Thyroid gland (tissue), 4 donors: ENCODE measurements at regions not wholly inside any gene's neighbourhood (a gene's known extent, or its start where the extent isn't known, plus 50 kb on each side); places are given as distances from the start of the nearest gene placed in this dataset.

Experiments used
- DNase-seq, 2 donors: peaks; one replicate each; pipeline ENCODE4 v3.0.0-alpha.2; 2019
- H3K27ac ChIP-seq, 3 donors: fragments of 200-600 bp; sonication (generic); 1 replicate in 2 of 3; 2 replicates in 1 of 3; pipeline ENCODE4 v1.5.1; 2016 to 2019; ENCODE audit warnings: mild to moderate bottlenecking in 1 of 3, moderate library complexity in 1 of 3
- H3K27me3 ChIP-seq: fragments of 200-600 bp; sonication (generic); one replicate; pipeline ENCODE4 v1.5.1; 2019
- H3K36me3 ChIP-seq, 2 donors: fragments of 200-600 bp; sonication (generic); one replicate each; pipeline ENCODE4 v1.5.1; 2016 to 2019
- H3K4me1 ChIP-seq, 2 donors: fragments of 200-600 bp; sonication (generic); one replicate each; pipeline ENCODE4 v1.5.1; 2017 to 2019
- H3K4me3 ChIP-seq, 3 donors: fragments of 200-600 bp; sonication (generic); replicated peaks in 1 of 3; 1 replicate in 2 of 3; 2 replicates in 1 of 3; pipeline ENCODE4 v1.5.1; 2016; ENCODE audit warnings: mild to moderate bottlenecking in 1 of 3
- H3K9me3 ChIP-seq: fragments of 200-600 bp; sonication (generic); one replicate; pipeline ENCODE4 v1.5.1; 2017
- POLR2A ChIP-seq, 2 donors: fragments of 450-650 bp; IDR thresholded peaks; one replicate each; pipeline ENCODE4 v1.6.1; 2017; ENCODE audit warnings: antibody characterized with exemption in 2 of 2, mild to moderate bottlenecking in 2 of 2, moderate library complexity in 1 of 2
- WGBS, 2 donors: methylation state at CpG; one replicate each; pipeline ENCODE4 v1.1.5; 2017; 5-methylcytosine and 5-hydroxymethylcytosine counted together
- intact Hi-C: fragments of 100-400 bp; cut with DNase I; formaldehyde crosslinking; loops from one replicate; pipeline ENCODE4 v1.15.1; 2023
- TF ChIP-seq, protein P1 (sequence below), 6 experiments: fragments of 200-600 bp in 3 of 6; fragments of 450-650 bp in 3 of 6; sonication (generic) in 3 of 6; IDR thresholded peaks; one replicate each; pipeline ENCODE4 v1.5.1; 2016 to 2019; ENCODE audit warnings: antibody characterized with exemption in 6 of 6, mild to moderate bottlenecking in 2 of 6, inconsistent platforms in 1 of 6, moderate library complexity in 1 of 6

DNA sequence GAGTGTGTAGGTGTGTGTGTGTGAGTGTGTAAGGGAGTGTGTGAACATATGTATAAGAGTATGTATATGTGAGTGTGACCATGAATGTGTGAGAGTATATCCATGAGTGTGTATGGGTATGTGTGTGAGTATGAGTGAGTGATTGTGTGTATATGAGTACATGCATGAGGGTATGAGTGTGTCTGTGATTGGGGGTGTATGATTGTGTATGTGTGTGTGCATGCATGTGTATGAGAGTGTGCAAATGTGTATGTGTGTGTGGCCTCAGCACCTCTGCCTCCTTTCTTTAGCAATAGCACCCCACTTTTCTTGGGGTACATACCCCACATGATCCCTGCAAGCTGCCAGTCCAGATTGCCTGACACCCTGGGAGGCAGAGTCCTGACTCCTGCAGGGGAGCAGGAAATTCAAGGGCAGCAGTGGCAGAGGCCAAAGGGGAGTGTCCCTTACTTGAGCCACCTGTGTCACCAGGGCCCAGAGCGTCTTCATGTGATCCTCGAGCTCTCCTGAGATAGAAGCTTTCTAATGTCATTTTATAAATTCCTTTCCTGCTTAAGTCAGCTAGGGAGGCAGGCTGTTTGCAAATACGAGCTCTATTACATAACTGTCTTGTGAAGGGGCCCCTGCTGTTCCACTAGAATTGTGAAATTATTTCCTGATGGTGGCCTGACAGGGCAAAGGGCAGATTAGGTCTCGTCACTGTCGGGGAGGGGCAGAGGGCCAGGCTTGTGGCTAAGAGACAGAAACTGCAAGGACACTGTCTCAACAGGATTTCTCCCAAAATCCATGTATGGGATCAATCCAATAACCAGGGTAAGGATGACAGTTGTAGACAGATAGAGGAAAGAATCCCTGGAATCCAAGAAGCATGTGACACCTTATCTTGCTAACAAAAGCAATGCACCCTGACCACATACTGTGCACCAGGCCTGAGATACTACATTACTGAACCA is 389.1 kb downstream of the GADD45G start:
- intact Hi-C loops = no loop called here
- 38 to 83% methylated on average over 3 to 5 of the region's 5 CpGs for WGBS, 2 donors
- TF ChIP-seq, protein P1, sequence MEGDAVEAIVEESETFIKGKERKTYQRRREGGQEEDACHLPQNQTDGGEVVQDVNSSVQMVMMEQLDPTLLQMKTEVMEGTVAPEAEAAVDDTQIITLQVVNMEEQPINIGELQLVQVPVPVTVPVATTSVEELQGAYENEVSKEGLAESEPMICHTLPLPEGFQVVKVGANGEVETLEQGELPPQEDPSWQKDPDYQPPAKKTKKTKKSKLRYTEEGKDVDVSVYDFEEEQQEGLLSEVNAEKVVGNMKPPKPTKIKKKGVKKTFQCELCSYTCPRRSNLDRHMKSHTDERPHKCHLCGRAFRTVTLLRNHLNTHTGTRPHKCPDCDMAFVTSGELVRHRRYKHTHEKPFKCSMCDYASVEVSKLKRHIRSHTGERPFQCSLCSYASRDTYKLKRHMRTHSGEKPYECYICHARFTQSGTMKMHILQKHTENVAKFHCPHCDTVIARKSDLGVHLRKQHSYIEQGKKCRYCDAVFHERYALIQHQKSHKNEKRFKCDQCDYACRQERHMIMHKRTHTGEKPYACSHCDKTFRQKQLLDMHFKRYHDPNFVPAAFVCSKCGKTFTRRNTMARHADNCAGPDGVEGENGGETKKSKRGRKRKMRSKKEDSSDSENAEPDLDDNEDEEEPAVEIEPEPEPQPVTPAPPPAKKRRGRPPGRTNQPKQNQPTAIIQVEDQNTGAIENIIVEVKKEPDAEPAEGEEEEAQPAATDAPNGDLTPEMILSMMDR (IDR thresholded peaks at IDR 0.05) = no peak
- no peak for TF ChIP-seq POLR2A (IDR thresholded peaks at IDR 0.05)
- Histone ChIP-seq H3K27me3 (no peaks in the 10 kb centered on the region), H3K36me3 (no peaks in the 10 kb centered on the region), H3K4me1 (peaks cover 4 to 14% of the 10 kb centered on the region in 2 donors), H3K27ac (no peak overlapping the region), H3K4me3 (no peak overlapping the region), H3K9me3 (no peaks in the 10 kb centered on the region)
- no peak for DNase-seq

DNA sequence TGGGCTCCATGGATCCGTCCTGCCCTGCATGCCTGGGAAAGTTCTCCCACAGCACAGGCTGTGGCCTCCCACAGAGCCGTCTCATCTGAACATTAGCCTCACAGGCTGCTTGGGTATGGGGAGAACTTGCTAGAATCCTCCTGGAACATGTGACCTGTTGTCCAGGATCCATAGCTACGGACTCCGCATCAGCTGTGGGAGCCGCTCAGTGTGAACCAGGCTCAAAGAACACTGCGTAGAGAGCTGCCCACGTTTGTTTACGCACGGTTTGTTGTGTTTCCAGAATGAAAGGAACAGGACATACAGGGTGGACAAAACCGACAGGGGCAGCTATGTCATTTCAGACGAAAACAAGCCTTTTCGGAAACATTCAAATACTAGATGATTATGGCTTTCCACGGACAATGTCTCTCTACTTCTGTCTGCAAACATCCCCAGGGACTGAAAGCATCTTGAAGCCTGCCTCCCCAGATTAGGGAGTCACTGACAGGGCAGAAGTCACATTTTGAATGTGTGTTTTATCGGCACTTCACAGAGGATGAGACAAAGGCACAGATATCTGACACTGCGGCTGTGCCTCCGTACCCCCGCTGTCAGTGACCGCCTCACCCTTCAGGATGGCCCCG is 390.3 kb downstream of the GADD45G start:
- no peak overlapping the region for H3K4me3 ChIP-seq
- DNase-seq = no peak
- no peaks in the 10 kb centered on the region for H3K9me3 ChIP-seq
- H3K27ac ChIP-seq = no peak overlapping the region
- intact Hi-C loops = no loop called here
- TF ChIP-seq, protein P1 (IDR thresholded peaks at IDR 0.05) = no peak
- peaks cover 13 to 23% of the 10 kb centered on the region in 2 donors for H3K4me1 ChIP-seq
- no peaks in the 10 kb centered on the region for H3K36me3 ChIP-seq
- 87 to 89% methylated on average over 19 of the region's 19 CpGs for WGBS, 2 donors
- no peaks in the 10 kb centered on the region for H3K27me3 ChIP-seq

DNA sequence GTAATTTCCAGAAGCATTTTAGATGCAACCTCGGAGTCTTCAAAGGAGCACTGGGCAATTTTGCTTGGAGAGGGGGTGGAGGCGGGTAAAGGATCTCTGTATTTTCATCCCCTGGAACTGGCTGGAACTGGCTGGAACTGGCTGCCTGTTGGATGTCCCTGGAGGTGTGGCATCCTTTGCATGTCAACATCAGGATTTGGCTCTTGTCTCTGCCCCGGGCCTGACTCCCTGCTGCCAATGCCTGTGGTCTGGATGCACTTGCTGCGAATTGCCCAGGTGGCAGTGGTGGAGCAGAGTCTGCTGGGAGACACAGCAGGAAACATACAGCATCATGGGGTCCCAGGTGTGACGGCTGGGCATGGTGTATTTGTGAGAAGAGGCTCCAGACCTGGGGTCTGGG is 391.3 kb downstream of the GADD45G start:
- H3K4me3 ChIP-seq = no peak overlapping the region
- H3K36me3 ChIP-seq = no peaks in the 10 kb centered on the region
- no peaks in the 10 kb centered on the region for H3K27me3 ChIP-seq
- 88 to 92% methylated on average over 5 of the region's 5 CpGs for WGBS, 2 donors
- intact Hi-C loops = no loop called here
- peaks cover 20 to 32% of the 10 kb centered on the region in 2 donors for H3K4me1 ChIP-seq
- no peak for DNase-seq
- TF ChIP-seq, protein P1 (IDR thresholded peaks at IDR 0.05) = no peak
- TF ChIP-seq POLR2A (IDR thresholded peaks at IDR 0.05) = no peak
- no peaks in the 10 kb centered on the region for H3K9me3 ChIP-seq
- H3K27ac ChIP-seq = no peak overlapping the region

DNA sequence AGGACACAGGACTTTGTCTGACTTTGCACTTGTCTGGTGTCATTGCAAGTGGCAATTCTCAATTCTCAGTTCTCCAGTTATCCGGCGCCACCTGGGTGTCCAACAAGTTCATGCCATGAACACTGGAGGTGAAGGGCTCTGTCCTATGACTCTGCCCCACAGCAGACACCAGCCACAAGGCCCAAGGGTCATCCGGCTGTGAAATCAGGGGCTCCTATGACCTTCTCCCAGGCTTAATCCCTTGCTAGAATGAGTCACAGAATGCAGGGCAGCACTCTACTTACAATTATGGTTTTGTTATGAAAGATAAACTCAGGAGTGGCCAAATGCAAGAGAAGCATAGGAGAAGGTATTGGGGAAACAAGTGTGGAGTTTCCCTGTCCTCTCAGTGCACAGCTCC is 392.0 kb downstream of the GADD45G start:
- Histone ChIP-seq H3K27me3 (no peaks in the 10 kb centered on the region), H3K36me3 (no peaks in the 10 kb centered on the region), H3K9me3 (no peaks in the 10 kb centered on the region), H3K4me3 (no peak overlapping the region), H3K4me1 (peaks cover 20 to 35% of the 10 kb centered on the region in 2 donors), H3K27ac (no peak overlapping the region)
- WGBS, 2 donors = 96 to 97% methylated on average over 3 of the region's 3 CpGs
- no peak for DNase-seq
- TF ChIP-seq, protein P1 (IDR thresholded peaks at IDR 0.05) = no peak
- no peak for TF ChIP-seq POLR2A (IDR thresholded peaks at IDR 0.05)
- intact Hi-C loops = no loop called here

DNA sequence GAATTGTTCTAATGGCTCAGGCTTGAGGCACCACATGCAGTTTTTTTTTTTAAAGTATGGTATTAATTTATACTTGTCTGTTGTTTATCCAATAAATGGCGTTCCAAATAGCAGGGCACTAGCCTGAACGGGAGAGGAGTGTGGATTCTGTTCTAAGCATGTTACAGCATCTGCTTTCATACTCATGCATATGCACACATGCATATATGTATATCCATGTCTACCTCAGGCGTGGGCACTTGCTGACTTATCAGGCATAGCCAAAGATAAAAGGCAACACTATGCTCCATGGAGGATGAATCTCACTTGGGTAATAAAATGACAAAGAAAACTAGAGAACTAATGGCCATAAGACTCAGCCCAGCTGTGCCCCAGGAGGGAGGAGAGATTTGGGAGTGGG is 393.8 kb downstream of the GADD45G start:
- TF ChIP-seq, protein P1 (IDR thresholded peaks at IDR 0.05) = no peak
- no peak for TF ChIP-seq POLR2A (IDR thresholded peaks at IDR 0.05)
- DNase-seq = no peak
- Histone ChIP-seq H3K27me3 (no peaks in the 10 kb centered on the region), H3K9me3 (no peaks in the 10 kb centered on the region), H3K4me3 (no peak overlapping the region), H3K4me1 (peaks cover 24 to 54% of the 10 kb centered on the region in 2 donors), H3K36me3 (no peaks in the 10 kb centered on the region), H3K27ac (peak overlapping the region; percentile 71 to 88 (median 71))
- 86 to 96% methylated on average over 3 of the region's 3 CpGs for WGBS, 2 donors
- intact Hi-C loops = no loop called here
